Stomach (tissue), 8 donors: ENCODE measurements at regions not wholly inside any gene's neighbourhood (a gene's known extent, or its start where the extent isn't known, plus 50 kb on each side); places are given as distances from the start of the nearest gene placed in this dataset.
"Not testable (repeated sequence)": the region's sequence is repeated elsewhere in the genome, so short reads cannot be mapped to it uniquely, and the experiment has no call there.

Source experiments
- DNase-seq, 2 donors: peaks; one replicate each; pipeline versions ENCODE4 v3.0.0 to v3.0.0-alpha.2; 2013 to 2019
- H3K27ac ChIP-seq, 5 donors: fragments of 200-600 bp in 4 of 5; sonication (generic) in 4 of 5; one replicate each; pipeline ENCODE4 v1.5.1; 2013 to 2019; ENCODE audit warnings: mild to moderate bottlenecking in 1 of 5, moderate library complexity in 1 of 5
- H3K27me3 ChIP-seq, 3 donors: fragments of 200-600 bp; sonication (generic); one replicate each; pipeline ENCODE4 v1.5.1; 2017 to 2019; ENCODE audit warnings: mixed run types in 1 of 3
- H3K36me3 ChIP-seq, 4 donors: fragments of 200-600 bp; sonication (generic); 1 replicate in 3 of 4; 2 replicates in 1 of 4; pipeline ENCODE4 v1.5.1; 2016 to 2019
- H3K4me1 ChIP-seq, 4 donors: fragments of 200-600 bp; sonication (generic); one replicate each; pipeline ENCODE4 v1.5.1; 2016 to 2019
- H3K4me3 ChIP-seq, 4 donors: fragments of 200-600 bp; sonication (generic) in 3 of 4; one replicate each; pipeline ENCODE4 v1.5.1; 2016 to 2019; ENCODE audit warnings: mild to moderate bottlenecking in 1 of 4
- H3K9me3 ChIP-seq, 4 donors: fragments of 200-600 bp; sonication (generic); one replicate each; pipeline ENCODE4 v1.5.1; 2016 to 2019
- CTCF ChIP-seq, 7 experiments: fragments of 450-650 bp in 4 of 7; fragments of 200-600 bp in 3 of 7; sonication (generic) in 3 of 7; IDR thresholded peaks; one replicate each; pipeline ENCODE4 v1.5.1; 2016 to 2019; ENCODE audit warnings: antibody characterized with exemption in 7 of 7, control low read depth in 2 of 7, mild to moderate bottlenecking in 1 of 7
- EP300 ChIP-seq: sonication (generic); formaldehyde crosslinking; IDR thresholded peaks from one replicate; pipeline ENCODE4 v1.6.1; 2017; ENCODE audit warnings: antibody characterized with exemption
- POLR2A ChIP-seq, 4 donors: fragments of 450-650 bp; IDR thresholded peaks; one replicate each; pipeline ENCODE4 v1.6.1; 2016; ENCODE audit warnings: antibody characterized with exemption in 4 of 4, control low read depth in 2 of 4, mild to moderate bottlenecking in 1 of 4, moderate library complexity in 1 of 4
- POLR2AphosphoS5 ChIP-seq, 3 donors: sonication (generic); formaldehyde crosslinking; IDR thresholded peaks; one replicate each; pipeline ENCODE4 v1.6.1; 2016; ENCODE audit warnings: antibody characterized with exemption in 3 of 3
- WGBS, 5 donors: extraction: QIAGEN DNeasy Blood & Tissue Kit in 3 of 5; methylation state at CpG; one replicate each; pipeline versions ENCODE4 v1.1.5 to v1.1.7; 2013 to 2018; 5-methylcytosine and 5-hydroxymethylcytosine counted together
- intact Hi-C: fragments of 100-400 bp; cut with DNase I; formaldehyde crosslinking; loops from one replicate; pipeline ENCODE4 v1.15.1; 2023; ENCODE audit warnings: low total_unique reads
- donor health status: healthy with polysubstance abuse.
- donor health status: Bipolar disorder and iron deficiency.
- donor health status: healthy.

- no peak overlapping the region for H3K4me3 ChIP-seq
- H3K27ac ChIP-seq = no peak overlapping the region
- H3K4me1 ChIP-seq = no peaks in the 10 kb centered on the region
- no peaks in the 10 kb centered on the region for H3K36me3 ChIP-seq
- DNase-seq = no peak
- WGBS, 5 donors = 49 to 74% (median 58%) methylated on average over 3 of the region's 3 CpGs
- H3K9me3 ChIP-seq = peaks cover 0 to 7% (median 0%) of the 10 kb centered on the region in 4 donors
- TF ChIP-seq CTCF (IDR thresholded peaks at IDR 0.05) (no peak), POLR2A (IDR thresholded peaks at IDR 0.05) (no peak), POLR2AphosphoS5 (IDR thresholded peaks at IDR 0.05) (no peak), EP300 (no peak)
- no peaks in the 10 kb centered on the region for H3K27me3 ChIP-seq
- intact Hi-C loops = no loop called here
These were observed 250.8 kb upstream of the ACVR2A start for GRCh38 chr2:147594038-147594437.

DNA sequence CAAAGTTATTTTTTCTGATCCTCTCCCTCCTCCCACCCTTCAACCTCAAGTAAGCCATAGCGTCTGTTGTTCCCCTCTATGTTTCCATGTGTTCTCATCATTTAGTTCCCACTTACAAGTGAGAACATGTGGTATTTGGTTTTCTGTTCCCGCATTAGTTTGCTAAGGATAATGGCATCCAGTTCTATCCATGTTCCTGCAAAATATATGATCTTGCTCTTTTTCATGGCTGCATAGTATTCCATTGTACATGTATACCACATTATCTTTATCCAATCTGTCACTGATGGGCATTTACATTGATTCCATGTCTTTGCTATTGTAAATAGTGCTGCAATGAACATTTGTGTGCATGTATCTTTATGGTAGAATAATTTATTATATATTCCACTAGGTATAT, 252.0 kb upstream of the ACVR2A start:
- WGBS, 5 donors = 96 to 100% (median 98%) methylated on average over 2 of the region's 2 CpGs
- DNase-seq, H3K9me3 ChIP-seq, H3K4me3 ChIP-seq, intact Hi-C loops, H3K27me3 ChIP-seq, H3K27ac ChIP-seq, H3K4me1 ChIP-seq, H3K36me3 ChIP-seq: not testable (repeated sequence)

GRCh38 chr2:147589127-147589526, 255.7 kb upstream of the ACVR2A start:
- whole genome bisulfite sequencing, 5 donors = 71 to 84% (median 81%) methylated on average over 1 of the region's 1 CpG
- TF ChIP-seq POLR2AphosphoS5 (IDR thresholded peaks at IDR 0.05) = no peak
- TF ChIP-seq CTCF (IDR thresholded peaks at IDR 0.05) = no peak
- TF ChIP-seq EP300 = no peak
- TF ChIP-seq POLR2A (IDR thresholded peaks at IDR 0.05) = no peak
- Histone ChIP-seq H3K9me3 (peaks cover 0 to 7% (median 0%) of the 10 kb centered on the region in 4 donors), H3K36me3 (no peaks in the 10 kb centered on the region), H3K4me3 (no peak overlapping the region), H3K27ac (no peak overlapping the region), H3K4me1 (no peaks in the 10 kb centered on the region), H3K27me3 (no peaks in the 10 kb centered on the region)
- peak in 1 of 2 donors; percentile 65 for DNase-seq
- intact Hi-C loops = no loop called here

GRCh38 chr2:147588191-147588590, 256.6 kb upstream of the ACVR2A start:
- H3K36me3 ChIP-seq = no peaks in the 10 kb centered on the region
- H3K4me1 ChIP-seq = no peaks in the 10 kb centered on the region
- DNase-seq = no peak
- no peak for TF ChIP-seq CTCF (IDR thresholded peaks at IDR 0.05)
- no peak for TF ChIP-seq EP300
- TF ChIP-seq POLR2A (IDR thresholded peaks at IDR 0.05) = no peak
- no peak for TF ChIP-seq POLR2AphosphoS5 (IDR thresholded peaks at IDR 0.05)
- no peak overlapping the region for H3K4me3 ChIP-seq
- no peaks in the 10 kb centered on the region for H3K27me3 ChIP-seq
- intact Hi-C loops = no loop called here
- no peak overlapping the region for H3K27ac ChIP-seq
- peaks cover 0 to 7% (median 0%) of the 10 kb centered on the region in 4 donors for H3K9me3 ChIP-seq
- WGBS, 5 donors = 72 to 87% (median 82%) methylated on average over 2 of the region's 2 CpGs

GRCh38 chr2:147578529-147578928, 266.3 kb upstream of the ACVR2A start:
- DNase-seq = no peak
- Histone ChIP-seq H3K36me3 (no peaks in the 10 kb centered on the region), H3K4me1 (no peaks in the 10 kb centered on the region), H3K4me3 (no peak overlapping the region), H3K9me3 (no peaks in the 10 kb centered on the region), H3K27ac (no peak overlapping the region), H3K27me3 (no peaks in the 10 kb centered on the region)
- TF ChIP-seq CTCF (IDR thresholded peaks at IDR 0.05) (no peak), EP300 (no peak), POLR2A (IDR thresholded peaks at IDR 0.05) (no peak), POLR2AphosphoS5 (IDR thresholded peaks at IDR 0.05) (no peak)
- 85 to 94% (median 88%) methylated on average over 3 of the region's 3 CpGs for WGBS, 5 donors
- intact Hi-C loops = no loop called here
